HEK293T (cell line): ENCODE measurements at regions not wholly inside any gene's neighbourhood (a gene's known extent, or its start where the extent isn't known, plus 50 kb on each side); places are given as distances from the start of the nearest gene placed in this dataset.

Experiments
- ARNT ChIP-seq: fragments of 450-650 bp; IDR thresholded peaks from 2 replicates; pipeline ENCODE4 v1.6.1; 2017; ENCODE audit warnings: mild to moderate bottlenecking
- BHLHE40 ChIP-seq: fragments of 450-650 bp; IDR thresholded peaks from 2 replicates; pipeline ENCODE4 v1.6.1; 2016; ENCODE audit warnings: mild to moderate bottlenecking, moderate library complexity, borderline replicate concordance
- ELF4 ChIP-seq: fragments of 450-650 bp; IDR thresholded peaks from 2 replicates; pipeline ENCODE4 v1.6.1; 2017; ENCODE audit warnings: antibody characterized with exemption
- FOXK2 ChIP-seq: fragments of 450-650 bp; IDR thresholded peaks from 2 replicates; pipeline ENCODE4 v1.6.1; 2016; ENCODE audit warnings: mild to moderate bottlenecking
- FOXM1 ChIP-seq: fragments of 450-650 bp; IDR thresholded peaks from 2 replicates; pipeline ENCODE4 v1.6.1; 2017; ENCODE audit warnings: mild to moderate bottlenecking, borderline replicate concordance
- HDGF ChIP-seq: fragments of 450-650 bp; IDR thresholded peaks from 2 replicates; pipeline ENCODE4 v1.6.1; 2017; ENCODE audit warnings: antibody characterized with exemption, borderline replicate concordance
- L3MBTL2 ChIP-seq: fragments of 450-650 bp; conservative IDR thresholded peaks from 2 replicates; pipeline ENCODE4 v1.6.1; 2016; ENCODE audit warnings: mild to moderate bottlenecking
- NFRKB ChIP-seq: fragments of 450-650 bp; IDR thresholded peaks from 2 replicates; pipeline ENCODE4 v1.6.1; 2016; ENCODE audit warnings: mild to moderate bottlenecking, moderate library complexity
- PKNOX1 ChIP-seq: fragments of 450-650 bp; IDR thresholded peaks from 2 replicates; pipeline ENCODE4 v1.6.1; 2016
- SP1 ChIP-seq: fragments of 450-650 bp; IDR thresholded peaks from 2 replicates; pipeline ENCODE4 v1.6.1; 2017
- TARDBP ChIP-seq: fragments of 450-650 bp; IDR thresholded peaks from 2 replicates; pipeline ENCODE4 v1.6.1; 2016
- ZNF384 ChIP-seq: fragments of 450-650 bp; IDR thresholded peaks from 2 replicates; pipeline ENCODE4 v1.6.1; 2016

GRCh38 chr6:92479831-92480230 is 939.5 kb downstream of the EPHA7 start:
- TF ChIP-seq ARNT (no peak), SP1 (no peak), ZNF384 (no peak), HDGF (no peak), FOXM1 (no peak), FOXK2 (no peak), BHLHE40 (no peak), PKNOX1 (no peak), TARDBP (no peak), L3MBTL2 (no peak), NFRKB (no peak), ELF4 (no peak)
